ENCODE measurements at regions not wholly inside any gene's neighbourhood (a gene's known extent, or its start where the extent isn't known, plus 50 kb on each side); places are given as distances from the start of the nearest gene placed in this dataset.
"Not testable (repeated sequence)": the region's sequence is repeated elsewhere in the genome, so short reads cannot be mapped to it uniquely, and the experiment has no call there.

DNA sequence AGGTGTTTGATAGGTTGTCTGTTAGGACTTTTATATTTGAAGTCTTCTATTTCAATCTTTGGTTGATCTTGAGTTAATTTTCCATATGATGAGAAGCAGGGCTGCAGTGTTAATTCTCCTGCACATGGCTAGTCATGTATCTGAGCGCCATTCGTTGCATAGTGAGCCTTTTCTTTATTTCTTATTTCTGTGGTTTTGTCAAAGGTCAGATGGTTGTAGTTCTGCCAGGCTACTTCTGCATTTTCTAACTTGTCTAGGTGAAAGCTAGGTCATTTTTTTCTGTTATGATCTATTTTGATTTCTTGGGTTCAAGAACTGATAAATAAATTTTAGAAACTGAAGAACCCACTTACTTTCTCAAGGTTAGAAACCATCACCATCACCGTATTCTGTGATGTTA is 56.7 kb downstream of the CCDC74A start:
- DNase-seq, result no peak

DNA sequence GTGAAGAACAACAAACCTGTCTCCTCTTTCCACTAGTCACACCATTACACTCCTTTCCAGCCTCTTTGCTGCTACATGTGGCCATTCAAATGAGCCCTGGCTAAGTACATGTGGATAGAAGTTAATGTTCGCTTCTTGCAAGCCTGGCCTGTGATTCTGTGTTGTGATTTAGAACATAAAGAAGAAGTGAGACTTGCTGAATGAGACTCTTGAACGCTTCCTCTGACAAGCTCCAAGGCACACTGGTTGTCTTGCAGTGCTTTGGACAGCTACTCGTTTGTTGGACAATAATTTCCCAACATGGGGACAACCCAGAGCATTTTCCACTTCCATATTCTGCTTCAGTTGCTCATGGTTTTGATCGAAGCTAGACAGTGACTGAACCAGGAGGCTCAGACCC is 57.3 kb downstream of the CCDC74A start:
- DNase-seq, result no peak

DNA sequence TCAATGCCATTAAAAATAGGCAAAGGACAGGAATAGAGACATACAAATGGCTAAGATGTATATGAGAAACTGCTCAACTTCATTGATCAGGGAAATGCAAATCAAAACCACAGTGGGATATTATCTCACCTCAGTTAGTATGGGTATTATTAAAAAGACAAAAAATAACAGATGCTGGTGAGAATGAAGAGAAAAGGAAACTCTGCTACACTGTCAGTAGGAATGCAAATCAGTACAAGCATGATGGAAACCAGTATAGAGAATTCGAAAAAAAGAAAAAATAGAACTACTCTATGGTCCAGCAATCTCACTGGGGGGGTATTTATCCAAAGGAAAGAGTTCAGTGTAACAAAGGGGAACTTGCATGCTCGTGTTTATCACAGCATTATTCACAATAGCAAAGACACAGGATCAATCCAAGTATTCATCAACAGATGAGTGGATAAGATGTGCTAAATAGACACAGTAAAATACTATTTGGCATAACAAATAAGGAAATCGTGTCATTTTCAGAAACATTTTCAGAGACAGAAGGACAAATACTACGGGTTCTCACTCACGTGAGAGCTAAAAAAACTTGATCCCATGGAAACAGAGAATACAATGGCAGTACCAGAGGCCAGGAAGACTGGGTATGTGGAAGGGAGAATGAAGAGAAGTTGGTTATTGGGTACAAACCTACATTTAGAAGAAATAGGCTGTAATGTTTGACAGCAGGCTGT is 60.6 kb downstream of the CCDC74A start:
- DNase-seq, result no peak

DNA sequence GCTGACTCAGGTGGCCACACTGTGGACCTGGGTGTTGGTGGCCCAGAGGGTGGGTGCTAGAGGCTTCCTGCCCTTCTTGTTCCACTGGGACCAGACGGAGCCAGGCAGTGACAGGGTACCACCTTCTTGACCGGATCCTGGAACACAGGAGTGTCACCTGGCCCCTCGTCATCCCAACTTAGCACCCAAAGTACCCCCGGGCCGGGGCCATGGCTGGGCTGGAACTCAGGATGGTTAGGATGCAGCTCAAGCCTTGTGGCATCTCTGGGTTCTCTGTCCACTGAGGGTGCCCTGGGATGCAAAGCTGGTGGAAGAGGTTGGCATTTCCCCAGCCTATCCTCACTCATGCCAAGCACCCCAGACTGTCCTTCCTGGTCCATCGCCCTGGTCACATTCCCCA is 61.4 kb downstream of the CCDC74A start:
- not testable (repeated sequence) for DNase-seq

DNA sequence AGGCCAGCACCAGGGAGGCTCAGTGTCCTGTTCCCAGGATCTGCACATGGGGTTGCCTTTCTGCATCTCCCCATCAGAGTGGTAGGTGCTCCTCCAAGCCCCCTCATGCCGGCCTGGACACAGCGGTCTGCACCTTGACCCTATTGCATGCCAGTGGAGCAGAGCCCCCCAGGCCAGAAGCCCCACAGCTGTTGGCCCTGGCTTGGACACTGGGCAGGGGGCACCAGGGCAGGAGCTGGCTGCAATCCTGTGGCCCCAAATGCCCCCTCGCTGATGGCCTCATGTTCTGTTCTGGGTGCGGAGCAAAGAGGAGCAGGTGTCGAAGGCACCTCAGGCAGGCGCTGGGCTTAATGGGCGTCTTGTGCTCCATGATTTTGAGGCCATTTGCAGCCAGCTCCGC is 62.7 kb downstream of the CCDC74A start:
- DNase-seq, result no peak

DNA sequence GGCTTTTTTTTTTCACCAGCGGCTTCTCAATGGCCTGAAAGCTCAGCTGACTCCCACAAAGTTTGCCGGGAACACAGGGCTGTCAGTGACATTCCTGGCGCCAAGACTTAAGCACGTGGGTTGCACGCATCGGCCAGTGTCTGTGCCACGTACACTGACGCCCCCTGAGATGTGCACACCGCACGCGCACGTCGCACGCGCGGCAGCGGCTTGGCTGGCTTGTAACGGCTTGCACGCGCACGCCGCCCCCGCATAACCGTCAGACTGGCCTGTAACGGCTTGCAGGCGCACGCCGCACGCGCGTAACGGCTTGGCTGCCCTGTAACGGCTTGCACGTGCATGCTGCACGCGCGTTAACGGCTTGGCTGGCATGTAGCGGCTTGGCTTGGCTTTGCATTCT is 63.2 kb downstream of the CCDC74A start:
- no peak for DNase-seq

DNA sequence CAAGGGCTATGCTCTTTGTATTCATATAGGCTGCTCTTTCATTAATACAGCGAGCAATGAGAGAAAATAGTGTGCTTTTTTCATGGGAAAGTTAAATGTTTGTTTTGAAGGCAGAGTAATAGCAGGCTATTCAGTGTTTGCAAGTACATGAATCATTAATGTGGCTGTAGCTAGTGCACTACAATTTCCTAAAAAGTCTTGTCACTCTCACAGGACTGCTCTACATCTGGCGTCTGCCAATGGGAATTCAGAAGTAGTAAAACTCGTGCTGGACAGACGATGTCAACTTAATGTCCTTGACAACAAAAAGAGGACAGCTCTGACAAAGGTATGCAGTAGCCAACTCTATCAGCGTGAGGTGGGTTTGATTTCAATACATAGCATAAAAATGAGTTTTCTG is 68.9 kb downstream of the CCDC74A start:
- DNase-seq, result not testable (repeated sequence)

DNA sequence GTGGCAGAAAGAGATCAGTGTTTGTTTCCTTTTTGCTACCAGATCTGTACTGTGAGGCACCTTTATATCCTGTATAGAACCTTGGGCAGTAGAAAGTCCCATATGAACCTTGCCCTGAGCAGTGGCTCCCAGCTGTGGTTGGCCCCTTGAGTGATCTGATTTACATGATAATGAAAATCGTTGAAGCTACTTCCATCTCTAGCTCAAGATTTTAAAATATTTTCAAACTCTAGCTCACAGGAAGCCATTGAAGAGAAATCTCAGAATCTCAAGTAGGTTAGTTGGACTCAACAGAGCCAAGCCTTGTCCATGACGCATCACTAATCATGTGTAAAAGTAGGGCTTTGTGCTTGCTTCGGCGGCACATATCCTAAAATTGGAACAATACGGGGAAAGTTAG is 74.8 kb downstream of the CCDC74A start:
- not testable (repeated sequence) for DNase-seq

DNA sequence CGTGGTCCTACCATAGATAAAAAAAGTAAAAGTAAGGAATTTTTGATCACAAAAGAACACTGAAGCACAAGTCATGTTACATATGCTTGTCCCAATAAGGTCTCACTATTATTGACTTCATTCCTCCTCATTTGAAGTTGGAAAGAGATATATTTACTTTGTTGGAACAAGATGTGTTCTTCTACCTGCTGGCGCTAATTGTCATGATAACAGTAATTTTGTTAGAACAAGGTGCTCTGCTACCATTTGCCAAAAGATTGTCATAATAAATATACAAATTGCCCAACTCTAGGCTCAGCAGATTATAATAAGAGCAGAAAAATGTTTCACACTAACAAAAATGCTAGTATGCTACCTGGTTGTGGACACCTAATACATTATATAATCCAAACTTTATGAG is 77.0 kb downstream of the CCDC74A start:
- not testable (repeated sequence) for DNase-seq

DNA sequence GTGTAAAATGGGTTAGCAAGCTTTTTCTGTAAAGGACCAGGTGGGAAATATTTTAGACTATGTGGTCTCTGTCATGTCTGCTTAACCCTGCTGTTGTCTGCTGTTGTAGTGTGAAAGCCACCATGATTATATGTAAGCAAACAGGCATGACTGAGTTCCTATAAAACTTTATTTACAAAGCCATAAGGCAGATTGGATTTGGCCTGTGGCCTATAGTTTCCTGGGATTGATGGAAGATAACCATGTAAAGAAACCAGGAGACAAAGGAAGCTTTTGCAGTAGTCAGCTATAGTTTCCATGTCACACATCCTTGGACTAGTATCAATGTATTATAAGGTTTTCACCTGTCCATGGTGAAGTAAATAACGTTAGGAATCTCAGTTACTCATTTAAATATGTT is 78.7 kb downstream of the CCDC74A start:
- DNase-seq, result not testable (repeated sequence)

DNA sequence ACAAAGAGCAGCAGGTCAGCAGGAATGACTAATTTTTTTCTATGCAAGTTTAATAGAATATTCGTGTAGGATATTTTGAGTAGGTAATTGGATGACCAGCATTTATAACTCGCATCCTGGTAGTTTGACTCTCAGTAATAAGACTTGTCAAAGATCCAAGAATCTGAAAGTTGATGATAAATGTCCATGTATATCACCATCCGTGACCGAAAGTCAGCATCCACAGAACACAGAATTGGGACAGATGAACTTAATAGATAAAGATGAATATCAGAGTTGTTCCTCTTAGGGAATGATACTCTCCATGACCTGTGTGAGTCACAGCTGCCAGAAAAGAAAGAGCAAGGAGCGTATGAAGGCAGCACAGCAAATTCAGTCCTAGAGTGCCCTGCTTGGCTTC is 79.4 kb downstream of the CCDC74A start:
- not testable (repeated sequence) for DNase-seq

DNA sequence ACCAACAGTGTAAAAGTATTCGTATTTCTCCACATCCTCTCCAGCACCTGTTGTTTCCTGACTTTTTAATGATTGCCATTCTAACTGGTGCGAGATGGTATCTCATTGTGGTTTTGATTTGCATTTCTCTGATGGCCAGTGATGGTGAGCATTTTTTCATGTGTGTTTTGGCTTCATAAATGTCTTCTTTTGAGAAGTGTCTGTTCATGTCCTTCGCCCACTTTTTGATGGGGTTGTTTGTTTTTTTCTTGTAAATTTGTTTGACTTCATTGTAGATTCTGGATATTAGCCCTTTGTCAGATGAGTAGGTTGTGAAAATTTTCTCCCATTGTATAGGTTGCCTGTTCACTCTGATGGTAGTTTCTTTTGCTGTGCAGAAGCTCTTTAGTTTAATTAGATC is 86.9 kb downstream of the CCDC74A start:
- DNase-seq, result not testable (repeated sequence)

DNA sequence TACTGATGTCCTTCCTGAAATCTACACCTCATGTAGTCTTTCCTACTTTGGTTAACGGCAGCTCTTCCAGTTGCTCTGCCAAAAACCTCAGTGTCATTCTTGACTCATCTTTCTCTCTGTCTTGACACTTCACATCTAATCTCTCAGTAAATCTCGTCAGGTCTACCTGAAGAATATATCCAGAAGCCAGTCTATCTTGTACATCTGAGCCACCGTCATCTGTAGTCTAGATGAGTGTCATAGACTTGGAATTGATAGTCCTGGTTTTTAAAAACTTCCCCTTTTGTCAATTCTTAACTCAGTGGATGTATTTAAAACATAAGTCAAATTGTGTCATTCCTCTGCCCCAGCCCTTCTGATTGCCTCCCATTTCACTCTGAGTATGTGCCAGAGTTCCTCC is 90.6 kb downstream of the CCDC74A start:
- not testable (repeated sequence) for DNase-seq

DNA sequence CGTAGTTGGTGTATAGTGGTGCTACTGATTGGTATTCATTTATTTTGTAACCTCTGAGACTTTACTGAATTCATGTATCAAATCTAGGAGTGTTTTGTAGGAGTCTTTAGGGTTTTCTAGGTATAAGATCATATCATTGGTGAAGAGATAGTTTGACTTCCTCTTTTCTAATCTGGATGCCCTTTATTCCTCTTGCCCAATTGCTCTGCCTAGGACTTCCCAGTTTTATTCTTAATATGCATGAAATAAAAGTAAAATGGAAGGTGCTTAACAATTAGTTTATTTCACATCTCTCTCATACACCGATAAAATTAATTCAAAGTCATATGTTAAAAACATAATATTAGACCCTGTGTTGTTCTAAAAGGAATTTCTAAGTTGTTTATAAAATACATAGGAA is 95.2 kb downstream of the CCDC74A start:
- DNase-seq, result not testable (repeated sequence)

DNA sequence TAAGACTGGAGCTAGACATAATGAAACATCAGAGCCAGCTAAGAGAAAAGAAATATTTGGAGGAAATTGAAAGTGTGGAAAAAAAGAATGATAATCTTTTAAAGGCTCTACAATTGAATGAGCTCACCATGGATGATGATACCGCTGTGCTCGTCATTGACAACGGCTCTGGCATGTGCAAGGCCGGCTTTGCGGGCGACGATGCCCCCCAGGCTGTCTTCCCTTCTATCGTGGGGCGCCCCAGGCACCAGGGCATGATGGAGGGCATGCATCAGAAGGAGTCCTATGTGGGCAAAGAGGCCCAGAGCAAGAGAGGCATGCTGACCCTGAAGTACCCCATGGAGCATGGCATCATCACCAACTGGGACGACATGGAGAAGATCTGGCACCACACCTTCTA is 98.3 kb downstream of the CCDC74A start:
- DNase-seq, result not testable (repeated sequence)

DNA sequence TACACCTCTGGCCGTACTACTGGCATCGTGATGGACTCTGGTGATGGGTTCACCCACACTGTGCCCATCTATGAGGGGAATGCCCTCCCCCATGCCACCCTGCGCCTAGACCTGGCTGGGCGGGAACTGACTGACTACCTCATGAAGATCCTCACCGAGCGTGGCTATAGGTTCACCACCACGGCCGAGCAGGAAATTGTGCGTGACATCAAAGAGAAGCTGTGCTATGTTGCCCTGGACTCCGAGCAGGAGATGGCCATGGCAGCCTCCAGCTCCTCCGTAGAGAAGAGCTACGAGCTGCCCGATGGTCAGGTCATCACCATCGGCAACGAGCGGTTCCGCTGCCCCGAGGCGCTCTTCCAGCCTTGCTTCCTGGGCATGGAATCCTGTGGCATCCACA is 98.9 kb downstream of the CCDC74A start:
- not testable (repeated sequence) for DNase-seq

DNA sequence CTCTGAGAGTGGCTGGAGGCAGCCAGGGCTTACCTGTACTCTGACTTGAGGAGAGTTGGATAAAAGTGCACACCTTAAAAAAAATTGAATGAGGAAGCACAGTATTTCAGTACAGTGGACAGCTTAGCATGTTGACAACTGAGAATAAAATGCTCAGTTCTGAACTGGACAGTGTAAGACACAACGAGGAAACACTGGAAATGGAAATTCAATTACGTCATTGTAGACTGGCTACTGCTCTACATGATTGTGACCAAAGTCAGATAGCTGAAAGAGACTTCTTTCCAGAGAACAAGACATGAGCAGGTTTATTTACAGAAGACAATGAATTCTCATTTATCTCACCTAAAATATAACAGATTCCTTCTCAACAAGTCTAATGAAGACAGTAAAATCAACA is 100.1 kb downstream of the CCDC74A start:
- DNase-seq, result not testable (repeated sequence)

DNA sequence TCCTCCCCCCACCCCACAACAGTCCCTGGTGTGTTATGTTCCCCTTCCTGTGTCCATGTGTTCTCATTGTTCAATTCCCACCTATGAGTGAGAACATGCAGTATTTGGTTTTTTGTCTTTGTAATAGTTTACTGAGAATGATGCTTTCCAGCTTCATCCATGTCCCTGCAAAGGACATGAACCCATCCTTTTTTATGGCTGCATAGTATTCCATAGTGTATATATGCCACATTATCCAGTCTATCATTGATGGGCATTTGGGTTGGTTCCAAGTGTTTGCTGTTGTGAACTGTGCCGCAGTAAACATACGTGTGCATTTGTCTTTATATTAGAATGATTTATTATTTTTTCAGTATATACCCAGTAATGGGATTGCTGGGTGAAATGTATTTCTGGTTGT is 104.0 kb downstream of the CCDC74A start:
- not testable (repeated sequence) for DNase-seq

DNA sequence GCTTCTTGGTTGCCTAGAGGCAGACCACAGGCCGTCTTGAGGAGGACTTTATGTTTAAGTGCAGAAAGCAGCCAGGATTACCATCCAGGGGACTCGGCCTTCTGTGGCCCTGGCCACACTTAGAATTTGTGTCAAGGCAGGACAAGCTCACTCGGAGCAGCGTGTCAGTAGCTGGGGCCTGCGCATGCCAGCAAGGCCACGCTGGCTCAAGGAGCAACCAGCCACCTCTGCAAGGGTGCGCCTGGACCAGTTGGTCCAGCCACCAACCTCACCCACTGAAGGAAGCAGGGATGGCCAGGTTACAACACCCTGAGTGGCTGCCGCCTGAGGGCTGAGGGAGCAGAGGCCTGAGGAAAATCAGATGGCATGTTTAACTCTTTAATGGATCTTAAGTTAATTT is 105.7 kb downstream of the CCDC74A start:
- DNase-seq, result not testable (repeated sequence)

DNA sequence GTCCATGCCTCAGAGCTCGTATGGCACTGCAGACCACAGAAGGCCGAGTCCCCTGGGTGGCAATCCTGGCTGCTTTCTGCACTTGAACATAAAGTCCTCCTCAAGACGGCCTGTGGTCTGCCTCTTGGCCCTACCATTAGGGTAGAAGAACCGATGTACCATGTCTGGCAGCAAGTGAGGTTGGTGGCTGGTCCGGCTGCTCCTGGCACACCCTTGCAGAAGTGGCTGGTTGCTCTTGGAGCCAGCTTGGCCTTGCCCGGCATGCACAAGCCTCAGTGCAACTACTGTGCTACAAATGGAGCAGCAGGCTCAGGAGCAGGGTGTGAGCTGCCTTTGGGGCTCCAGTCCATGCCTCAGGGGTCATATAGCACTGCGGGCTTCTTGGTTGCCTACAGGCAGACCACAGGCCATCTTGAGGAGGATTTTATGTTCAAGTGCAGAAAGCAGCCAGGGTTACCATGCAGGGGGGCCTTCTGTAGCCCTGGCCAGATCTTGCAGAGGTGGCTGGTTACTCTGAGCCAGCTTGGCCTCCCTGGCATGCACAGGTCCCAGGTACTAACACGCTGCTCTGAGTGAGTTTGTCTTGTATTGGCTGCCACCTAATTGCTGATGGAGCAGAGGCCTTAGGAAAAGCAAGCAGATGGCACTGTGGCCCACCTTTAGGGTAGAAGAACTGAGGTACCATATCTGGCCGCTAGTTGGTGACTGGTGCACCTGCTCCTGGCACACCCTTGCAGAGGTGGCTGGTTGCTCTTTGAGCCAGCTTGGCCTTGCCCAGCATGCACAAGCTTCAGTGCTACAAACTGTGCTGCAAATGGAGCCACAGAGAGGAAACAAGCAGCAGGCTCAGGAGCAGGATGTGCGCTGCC is 106.4 kb downstream of the CCDC74A start:
- not testable (repeated sequence) for DNase-seq

DNA sequence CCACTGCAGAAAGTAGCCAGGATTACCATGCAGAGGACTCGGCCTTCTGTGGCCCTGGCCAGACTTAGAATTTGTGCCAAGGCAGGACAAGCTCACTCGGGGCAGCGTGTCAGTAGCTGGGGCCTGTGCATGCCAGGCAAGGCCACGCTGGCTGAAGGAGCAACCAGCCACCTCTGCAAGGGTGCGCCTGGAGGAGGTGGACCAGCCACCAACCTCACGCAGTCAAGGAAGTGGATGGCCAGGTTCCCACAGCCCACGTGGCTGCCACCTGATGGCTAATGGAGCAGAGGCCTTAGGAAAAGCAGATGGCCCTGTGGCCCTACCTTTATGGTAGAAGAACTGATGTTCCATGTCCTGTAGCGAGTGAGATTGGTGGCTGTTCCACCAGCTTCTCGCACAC is 107.9 kb downstream of the CCDC74A start:
- DNase-seq, result no peak

DNA sequence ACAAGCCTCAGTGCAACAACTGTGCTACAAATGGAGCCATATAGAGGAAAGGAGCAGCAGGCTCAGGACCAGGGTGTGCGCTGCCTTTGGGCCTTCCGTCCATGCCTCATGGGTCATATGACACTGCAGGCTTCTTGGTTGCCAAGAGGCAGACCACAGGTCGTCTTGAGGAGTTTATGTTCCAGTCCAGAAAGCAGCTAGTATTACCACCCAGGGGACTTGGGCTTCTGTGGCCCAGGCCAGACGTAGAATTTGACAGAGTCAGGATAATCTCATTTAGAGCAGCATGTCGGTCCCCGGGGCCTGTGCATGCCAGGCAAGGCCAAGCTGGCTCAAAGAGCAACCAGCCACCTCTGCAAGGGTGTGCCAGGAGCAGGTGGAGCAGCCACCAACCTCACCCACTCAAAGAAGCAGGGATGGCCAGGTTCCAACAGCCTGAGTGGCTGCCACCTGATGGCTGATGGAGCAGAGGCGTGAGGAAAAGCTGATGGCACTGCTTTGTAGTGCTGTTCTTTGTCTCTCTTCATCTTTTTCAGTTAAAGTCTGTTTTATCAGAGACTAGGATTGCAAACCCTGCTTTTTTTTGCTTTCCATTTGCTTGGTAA is 109.1 kb downstream of the CCDC74A start:
- DNase-seq, result not testable (repeated sequence)

DNA sequence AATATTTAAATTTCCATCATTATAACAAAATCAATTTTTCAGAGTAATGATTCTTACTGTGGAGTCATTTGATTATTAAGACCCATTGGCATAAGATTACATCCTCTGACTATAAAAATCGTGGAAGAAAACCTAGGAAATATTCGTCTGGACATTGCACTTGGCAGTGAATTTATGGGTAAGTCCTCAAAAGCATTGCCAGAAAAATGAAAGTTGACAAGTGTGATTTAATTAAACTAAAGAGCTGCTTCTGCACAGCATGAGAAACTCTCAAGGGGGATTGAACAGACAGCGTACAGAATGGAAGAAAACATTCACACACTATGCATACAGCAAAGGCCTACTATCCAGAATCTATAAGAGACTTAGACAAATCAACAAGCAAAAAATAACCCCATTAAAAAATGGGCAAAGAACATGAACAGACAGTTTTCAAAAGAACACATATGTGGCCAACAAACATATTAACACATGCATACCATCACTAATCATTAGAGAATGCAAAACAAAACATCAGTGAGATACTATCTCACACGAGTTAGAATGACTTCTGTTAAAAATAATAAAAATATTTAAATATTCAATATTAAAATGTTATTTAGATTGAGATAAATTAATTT is 111.4 kb downstream of the CCDC74A start:
- not testable (repeated sequence) for DNase-seq
